ENCODE measurements at regions not wholly inside any gene's neighbourhood (a gene's known extent, or its start where the extent isn't known, plus 50 kb on each side); places are given as distances from the start of the nearest gene placed in this dataset.
"Not testable (repeated sequence)": the region's sequence is repeated elsewhere in the genome, so short reads cannot be mapped to it uniquely, and the experiment has no call there.

GRCh38 chr2:75432761-75433361 lies 127.9 kb downstream of the EVA1A start:
- H3K27me3 Mint-ChIP-seq (ENCODE audit: unreplicated experiment) = peaks cover 2% of the 10 kb centered on the region
- H3K36me3 Mint-ChIP-seq (ENCODE audit: low read depth, unreplicated experiment) = no peaks in the 10 kb centered on the region
- H3K4me1 Mint-ChIP-seq (ENCODE audit: unreplicated experiment) = peaks cover 44% of the 10 kb centered on the region
- TF ChIP-seq, protein P1, sequence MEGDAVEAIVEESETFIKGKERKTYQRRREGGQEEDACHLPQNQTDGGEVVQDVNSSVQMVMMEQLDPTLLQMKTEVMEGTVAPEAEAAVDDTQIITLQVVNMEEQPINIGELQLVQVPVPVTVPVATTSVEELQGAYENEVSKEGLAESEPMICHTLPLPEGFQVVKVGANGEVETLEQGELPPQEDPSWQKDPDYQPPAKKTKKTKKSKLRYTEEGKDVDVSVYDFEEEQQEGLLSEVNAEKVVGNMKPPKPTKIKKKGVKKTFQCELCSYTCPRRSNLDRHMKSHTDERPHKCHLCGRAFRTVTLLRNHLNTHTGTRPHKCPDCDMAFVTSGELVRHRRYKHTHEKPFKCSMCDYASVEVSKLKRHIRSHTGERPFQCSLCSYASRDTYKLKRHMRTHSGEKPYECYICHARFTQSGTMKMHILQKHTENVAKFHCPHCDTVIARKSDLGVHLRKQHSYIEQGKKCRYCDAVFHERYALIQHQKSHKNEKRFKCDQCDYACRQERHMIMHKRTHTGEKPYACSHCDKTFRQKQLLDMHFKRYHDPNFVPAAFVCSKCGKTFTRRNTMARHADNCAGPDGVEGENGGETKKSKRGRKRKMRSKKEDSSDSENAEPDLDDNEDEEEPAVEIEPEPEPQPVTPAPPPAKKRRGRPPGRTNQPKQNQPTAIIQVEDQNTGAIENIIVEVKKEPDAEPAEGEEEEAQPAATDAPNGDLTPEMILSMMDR (IDR thresholded peaks at IDR 0.05; ENCODE audit: unreplicated experiment) = no peak
- DNase-seq (ENCODE audit: low spot score) = no peak
- no peak overlapping the region for H3K4me3 Mint-ChIP-seq (ENCODE audit: unreplicated experiment)
- H3K27ac Mint-ChIP-seq (ENCODE audit: unreplicated experiment) = no peak overlapping the region
- no peaks in the 10 kb centered on the region for H3K9me3 Mint-ChIP-seq (ENCODE audit: unreplicated experiment)

GRCh38 chr2:75431763-75432162 lies 129.0 kb downstream of the EVA1A start:
- H3K9me3 Mint-ChIP-seq (ENCODE audit: unreplicated experiment) = no peaks in the 10 kb centered on the region
- peaks cover 53% of the 10 kb centered on the region for H3K4me1 Mint-ChIP-seq (ENCODE audit: unreplicated experiment)
- peaks cover 2% of the 10 kb centered on the region for H3K27me3 Mint-ChIP-seq (ENCODE audit: unreplicated experiment)
- no peaks in the 10 kb centered on the region for H3K36me3 Mint-ChIP-seq (ENCODE audit: low read depth, unreplicated experiment)
- no peak for DNase-seq (ENCODE audit: low spot score)
- TF ChIP-seq, protein P1 (IDR thresholded peaks at IDR 0.05; ENCODE audit: unreplicated experiment) = no peak
- H3K4me3 Mint-ChIP-seq (ENCODE audit: unreplicated experiment) = no peak overlapping the region
- H3K27ac Mint-ChIP-seq (ENCODE audit: unreplicated experiment) = no peak overlapping the region

DNA sequence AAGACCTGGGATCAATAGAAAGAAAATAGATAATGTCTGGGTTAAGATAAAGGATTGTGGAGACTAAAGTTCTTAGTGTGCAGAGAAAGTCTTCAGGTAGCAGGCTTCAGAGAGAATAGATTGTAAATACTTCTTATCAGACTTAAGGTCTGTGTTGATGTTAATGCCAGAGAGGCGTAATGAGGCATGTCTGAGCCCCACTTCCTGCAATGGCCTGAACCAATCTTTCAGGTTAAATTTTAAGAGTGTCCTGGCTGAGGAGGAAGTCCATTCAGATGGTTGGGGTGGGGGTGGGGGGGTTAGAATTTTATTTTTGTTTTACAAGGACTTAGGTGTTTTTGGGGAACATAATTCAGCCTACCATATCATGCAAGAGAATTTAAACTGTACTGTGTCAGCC lies 129.5 kb downstream of the EVA1A start:
- Mint-ChIP-seq H3K4me1 (ENCODE audit: unreplicated experiment) (peaks cover 53% of the 10 kb centered on the region), H3K9me3 (ENCODE audit: unreplicated experiment) (no peaks in the 10 kb centered on the region), H3K36me3 (ENCODE audit: low read depth, unreplicated experiment) (no peaks in the 10 kb centered on the region), H3K27me3 (ENCODE audit: unreplicated experiment) (peaks cover 2% of the 10 kb centered on the region), H3K27ac (ENCODE audit: unreplicated experiment) (no peak overlapping the region), H3K4me3 (ENCODE audit: unreplicated experiment) (no peak overlapping the region)
- TF ChIP-seq, protein P1 (IDR thresholded peaks at IDR 0.05; ENCODE audit: unreplicated experiment) = no peak
- DNase-seq (ENCODE audit: low spot score) = no peak

DNA sequence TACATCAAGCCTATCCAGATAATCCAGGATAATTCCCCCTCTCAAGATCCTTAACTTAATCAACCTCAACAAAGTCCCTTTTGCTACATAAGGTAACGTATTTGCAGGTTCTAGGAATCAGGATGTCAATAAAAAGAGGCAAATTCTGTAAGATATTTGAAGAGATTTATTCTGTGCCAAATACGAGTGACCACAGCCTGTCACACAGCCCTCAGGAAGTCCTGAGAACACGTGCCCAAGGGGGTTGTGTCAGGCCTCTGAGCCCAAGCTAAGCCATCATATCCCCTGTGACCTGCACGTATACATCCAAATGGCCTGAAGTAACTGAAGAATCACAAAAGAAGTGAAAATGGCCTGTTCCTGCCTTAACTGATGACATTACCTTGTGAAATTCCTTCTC lies 130.3 kb downstream of the EVA1A start:
- not testable (repeated sequence) for H3K27me3 Mint-ChIP-seq (ENCODE audit: unreplicated experiment); H3K4me3 Mint-ChIP-seq (ENCODE audit: unreplicated experiment); H3K9me3 Mint-ChIP-seq (ENCODE audit: unreplicated experiment); H3K36me3 Mint-ChIP-seq (ENCODE audit: low read depth, unreplicated experiment); DNase-seq (ENCODE audit: low spot score); H3K27ac Mint-ChIP-seq (ENCODE audit: unreplicated experiment)
- H3K4me1 Mint-ChIP-seq (ENCODE audit: unreplicated experiment) = peaks cover 53% of the 10 kb centered on the region

GRCh38 chr2:75428646-75429443 lies 131.9 kb downstream of the EVA1A start:
- Mint-ChIP-seq H3K4me1 (ENCODE audit: unreplicated experiment) (peaks cover 53% of the 10 kb centered on the region), H3K9me3 (ENCODE audit: unreplicated experiment) (no peaks in the 10 kb centered on the region), H3K27ac (ENCODE audit: unreplicated experiment) (no peak overlapping the region), H3K4me3 (ENCODE audit: unreplicated experiment) (no peak overlapping the region), H3K36me3 (ENCODE audit: low read depth, unreplicated experiment) (no peaks in the 10 kb centered on the region), H3K27me3 (ENCODE audit: unreplicated experiment) (peaks cover 1% of the 10 kb centered on the region)
- TF ChIP-seq, protein P1 (IDR thresholded peaks at IDR 0.05; ENCODE audit: unreplicated experiment) = no peak
- no peak for DNase-seq (ENCODE audit: low spot score)
